ENCODE measurements at regions not wholly inside any gene's neighbourhood (a gene's known extent, or its start where the extent isn't known, plus 50 kb on each side); places are given as distances from the start of the nearest gene placed in this dataset.

DNA sequence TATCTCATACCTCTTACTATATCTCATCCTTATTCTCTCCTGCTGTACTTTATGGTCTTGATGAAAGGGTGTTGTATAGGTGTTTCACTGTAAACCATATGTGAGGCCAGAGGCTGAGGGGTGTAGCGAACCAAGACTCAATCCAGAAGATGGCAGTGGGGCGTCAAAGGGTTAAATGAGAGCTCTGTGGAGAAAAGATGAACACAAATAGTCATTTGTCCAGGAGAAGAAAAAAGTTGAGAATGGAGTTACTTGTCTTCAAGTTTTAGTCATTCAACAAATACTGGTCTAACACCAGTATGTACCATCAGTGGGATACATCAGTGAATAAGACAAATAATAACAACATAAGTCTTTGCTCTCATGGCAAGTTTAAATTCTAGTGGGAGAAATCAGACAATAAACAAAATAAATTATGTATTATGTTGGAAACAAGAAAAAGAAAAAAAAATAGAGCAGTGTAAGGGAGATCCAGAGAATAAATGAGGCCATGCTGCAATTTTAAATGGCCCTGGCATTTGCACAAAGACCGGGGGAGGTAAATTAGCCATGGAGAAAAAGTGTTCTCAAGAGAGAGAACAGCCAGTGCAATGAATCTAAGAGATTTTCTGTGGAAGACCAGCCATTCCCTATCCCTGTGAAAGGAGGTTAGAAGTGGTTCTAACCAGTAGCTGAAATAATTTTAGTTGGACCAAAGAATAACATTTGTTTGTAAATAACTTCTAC lies 77.0 kb upstream of the UMPS start:
- no peak for DNase-seq (ENCODE audit: low read depth in 1 of 2, low spot score in 1 of 2)

DNA sequence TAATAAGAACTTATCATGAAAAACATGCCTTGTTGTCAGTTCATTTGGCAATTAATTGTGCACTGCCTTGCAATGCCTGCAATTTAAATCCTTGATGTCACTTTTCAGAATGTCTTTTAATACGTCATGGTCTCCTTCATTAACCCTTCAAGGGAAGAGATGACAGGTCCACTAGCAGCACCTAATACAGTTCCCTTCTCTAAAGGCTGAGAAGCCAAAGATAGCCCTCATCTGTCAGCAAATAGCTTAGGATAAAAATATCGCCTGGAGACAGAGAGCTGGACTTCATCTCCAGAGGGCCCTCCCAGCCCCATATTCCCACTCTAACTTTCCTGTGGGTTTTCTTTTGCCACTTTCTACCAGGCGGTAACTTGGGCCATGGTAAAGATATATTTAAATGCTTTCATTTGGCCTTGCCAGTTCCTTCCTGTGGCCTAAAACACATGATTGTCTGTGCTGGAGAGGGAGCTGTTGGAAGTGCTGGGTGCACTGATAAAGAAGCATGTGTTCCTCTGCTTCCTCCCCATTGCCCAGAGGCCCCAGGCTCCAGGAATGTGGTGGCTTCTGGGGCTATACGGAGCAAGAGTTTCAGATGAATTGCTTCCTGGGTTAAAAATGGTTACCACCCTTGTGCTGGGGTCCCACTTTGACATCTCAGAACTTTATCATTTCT lies 76.3 kb upstream of the UMPS start:
- no peak for DNase-seq (ENCODE audit: low read depth in 1 of 2, low spot score in 1 of 2)

DNA sequence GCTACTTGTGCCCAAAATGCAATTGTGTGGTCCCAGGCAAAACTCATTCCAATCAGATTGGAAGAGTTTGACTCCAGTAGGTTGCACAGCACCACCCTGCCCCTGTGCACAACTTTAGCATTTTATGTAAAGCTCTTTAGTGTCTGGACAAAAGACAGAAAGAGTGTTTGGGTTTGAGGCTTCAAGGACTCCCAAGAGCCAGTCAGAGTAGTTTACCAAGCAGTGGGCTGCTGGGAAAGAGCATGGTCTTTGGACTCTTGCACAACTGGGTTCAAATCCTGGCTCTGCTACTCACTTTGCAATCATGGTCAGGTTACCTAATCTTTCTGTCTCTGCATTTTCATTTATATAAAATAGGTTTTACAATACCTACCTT lies 75.8 kb upstream of the UMPS start:
- no peak for DNase-seq (ENCODE audit: low read depth in 1 of 2, low spot score in 1 of 2)

DNA sequence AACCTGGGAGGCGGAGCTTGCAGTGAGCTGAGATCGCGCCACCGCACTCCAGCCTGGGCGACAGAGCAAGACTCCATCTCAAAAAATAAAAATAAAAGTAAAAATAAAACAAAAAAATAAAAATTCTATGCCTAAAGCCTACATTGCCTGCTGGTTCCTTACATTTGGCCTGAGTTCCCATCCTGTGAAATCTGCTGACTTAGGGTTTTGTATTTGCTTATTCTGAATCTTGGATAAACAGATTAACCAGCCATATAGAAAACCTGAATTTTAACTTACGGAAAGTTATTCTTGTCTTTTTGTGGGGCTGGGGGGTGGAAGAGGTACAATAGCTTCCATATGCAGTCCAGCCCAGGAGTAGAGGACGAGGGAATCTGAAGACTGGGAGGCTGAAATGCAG lies 73.7 kb upstream of the UMPS start:
- DNase-seq (ENCODE audit: low read depth in 1 of 2, low spot score in 1 of 2), result no peak

DNA sequence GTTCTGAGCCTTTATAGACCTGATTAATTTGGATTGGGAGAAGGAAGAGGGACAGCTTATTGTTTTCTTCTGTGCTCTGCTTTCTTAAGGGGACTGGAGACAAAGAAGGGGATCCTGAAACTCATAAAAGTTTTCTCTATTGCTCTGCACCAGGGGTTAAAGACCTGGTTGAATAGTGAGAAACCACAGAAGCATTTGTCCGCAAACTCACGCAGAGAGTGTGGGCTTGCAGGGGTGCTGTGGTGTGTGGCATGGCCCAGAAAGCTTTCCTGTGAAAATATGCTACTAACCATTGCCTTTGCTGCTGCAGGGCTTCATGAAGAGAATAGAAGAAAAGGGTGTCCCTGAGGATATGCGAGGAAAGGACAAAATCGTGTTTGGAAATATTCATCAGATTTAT lies 73.1 kb upstream of the UMPS start:
- no peak for DNase-seq (ENCODE audit: low read depth in 1 of 2, low spot score in 1 of 2)

DNA sequence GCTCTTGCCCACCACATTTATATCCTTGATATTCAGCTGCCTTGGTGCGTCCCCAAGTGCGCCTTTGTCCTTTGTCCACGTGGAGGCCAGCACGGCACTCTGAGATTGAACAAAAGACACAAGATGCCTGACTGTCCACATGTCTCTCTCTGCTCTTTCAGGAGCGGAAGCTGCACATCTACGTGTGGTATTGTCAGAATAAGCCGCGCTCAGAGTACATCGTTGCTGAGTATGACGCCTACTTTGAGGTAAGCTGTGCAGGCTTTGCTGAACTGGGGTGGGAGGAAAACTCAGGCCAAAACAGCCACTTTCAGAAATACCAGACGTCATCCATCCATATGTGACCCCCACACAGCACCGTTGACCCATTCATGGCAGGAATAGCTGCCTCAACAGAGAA lies 72.0 kb upstream of the UMPS start:
- DNase-seq (ENCODE audit: low read depth in 1 of 2, low spot score in 1 of 2), result no peak

DNA sequence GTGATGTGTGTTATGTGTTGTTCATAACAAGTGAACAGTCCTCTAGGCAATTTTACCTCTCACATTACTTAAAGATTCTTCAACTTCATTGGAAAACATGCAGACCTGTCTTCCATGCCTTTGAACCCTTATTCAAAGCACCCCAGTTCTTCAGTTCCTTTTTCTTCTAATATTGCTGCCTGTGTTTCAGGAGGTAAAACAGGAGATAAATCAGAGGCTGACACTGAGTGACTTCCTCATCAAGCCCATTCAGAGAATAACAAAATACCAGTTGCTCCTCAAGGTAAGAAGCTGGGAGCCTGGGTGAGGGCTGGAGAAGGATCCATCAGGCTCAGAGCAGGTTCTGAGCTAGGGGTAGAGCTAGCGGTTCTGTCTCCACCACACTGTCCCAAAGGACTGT lies 71.1 kb upstream of the UMPS start:
- no peak for DNase-seq (ENCODE audit: low read depth in 1 of 2, low spot score in 1 of 2)

DNA sequence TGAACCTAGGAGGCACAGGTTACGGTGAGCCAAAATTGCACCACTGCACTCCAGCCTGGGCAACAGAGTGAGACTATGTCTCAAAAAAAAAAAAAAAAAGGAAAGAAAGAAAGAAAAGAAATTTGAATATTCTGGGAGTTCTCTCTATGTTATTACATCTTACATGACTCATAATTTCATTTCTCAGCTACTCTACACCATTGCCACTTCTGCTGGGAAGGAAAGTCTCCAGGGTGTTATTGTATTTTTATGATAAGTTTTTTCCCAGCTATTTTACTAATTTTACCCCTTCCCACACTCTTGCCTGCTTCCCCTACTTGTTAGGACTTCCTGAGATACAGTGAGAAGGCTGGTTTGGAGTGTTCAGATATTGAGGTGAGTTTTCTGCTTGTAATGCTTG lies 69.7 kb upstream of the UMPS start:
- DNase-seq (ENCODE audit: low read depth in 1 of 2, low spot score in 1 of 2), result no peak

DNA sequence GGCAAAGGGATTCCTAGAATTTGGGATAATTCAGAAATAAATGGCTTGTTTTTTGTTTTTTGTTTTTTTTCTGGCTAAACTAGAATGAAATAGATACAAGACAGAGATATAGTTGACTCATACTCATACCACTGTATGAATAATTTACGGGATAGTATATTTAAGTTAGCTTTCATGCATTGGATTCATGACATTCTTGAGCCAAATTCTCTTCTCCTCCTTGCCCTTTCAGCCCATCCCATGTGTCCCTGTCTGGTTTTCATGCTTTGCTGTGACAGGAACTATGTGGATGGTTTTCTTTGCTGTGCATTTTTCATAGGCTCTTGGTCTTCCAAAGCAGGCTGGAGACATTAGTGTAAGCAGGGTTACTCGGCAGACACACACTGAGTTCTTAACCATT lies 66.6 kb upstream of the UMPS start:
- DNase-seq (ENCODE audit: low read depth in 1 of 2, low spot score in 1 of 2), result no peak

DNA sequence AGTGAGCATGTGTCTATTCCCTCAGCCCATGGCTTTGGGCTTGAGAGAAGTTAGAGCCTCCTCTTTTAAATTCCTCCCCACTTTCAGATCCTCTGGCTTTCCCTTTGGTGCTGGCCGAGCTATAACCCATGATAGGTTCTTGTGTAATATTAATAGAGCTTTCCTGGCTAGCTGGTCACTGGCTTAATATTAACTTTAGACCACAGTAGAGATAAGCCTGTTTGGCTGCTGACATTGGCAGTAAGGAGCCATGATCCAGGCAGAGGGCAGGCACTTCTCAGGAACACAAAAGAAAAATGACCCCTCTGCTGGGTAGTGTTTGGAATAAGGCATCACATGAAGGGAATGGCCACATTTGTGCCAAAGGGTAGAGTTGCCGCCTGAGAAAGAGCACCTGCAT lies 65.4 kb upstream of the UMPS start:
- no peak for DNase-seq (ENCODE audit: low read depth in 1 of 2, low spot score in 1 of 2)

DNA sequence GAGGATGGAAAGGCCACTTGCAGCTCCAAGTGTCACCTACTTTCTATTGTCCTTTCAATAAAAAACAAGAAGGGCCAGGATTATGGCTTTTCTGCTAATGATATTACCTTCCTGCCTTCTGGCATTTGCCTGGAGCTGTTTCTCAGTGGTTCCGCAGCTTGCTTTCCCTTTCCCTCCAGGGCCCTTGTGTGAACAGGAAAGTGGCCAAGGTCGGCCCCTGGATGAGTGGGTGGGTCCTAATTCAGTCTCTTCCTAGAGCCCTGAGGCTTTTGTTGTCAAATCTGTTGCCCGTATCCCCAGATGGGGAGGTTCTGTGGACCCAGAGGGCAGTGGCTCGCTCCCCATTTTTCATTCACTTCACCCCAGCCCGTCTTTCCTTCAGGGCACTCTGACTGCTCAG lies 64.2 kb upstream of the UMPS start:
- no peak for DNase-seq (ENCODE audit: low read depth in 1 of 2, low spot score in 1 of 2)

DNA sequence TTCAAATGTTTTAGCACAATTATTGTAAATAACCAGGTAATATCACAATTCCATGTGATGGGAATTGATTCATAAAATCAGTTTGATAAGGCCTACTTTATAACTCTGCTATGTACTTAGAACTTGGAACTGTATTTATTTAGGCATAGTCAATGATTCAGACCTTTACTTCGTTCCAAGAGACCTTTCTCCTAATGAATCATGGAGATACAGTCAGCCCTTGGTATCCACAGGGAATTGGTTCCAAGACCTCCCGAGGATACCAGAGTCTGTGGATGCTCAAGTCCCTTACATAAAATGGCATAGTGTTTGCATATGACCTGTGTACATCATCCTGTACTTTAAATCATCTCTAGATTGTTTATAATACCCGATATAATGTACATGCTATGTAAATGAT lies 60.8 kb upstream of the UMPS start:
- DNase-seq (ENCODE audit: low read depth in 1 of 2, low spot score in 1 of 2), result no peak

DNA sequence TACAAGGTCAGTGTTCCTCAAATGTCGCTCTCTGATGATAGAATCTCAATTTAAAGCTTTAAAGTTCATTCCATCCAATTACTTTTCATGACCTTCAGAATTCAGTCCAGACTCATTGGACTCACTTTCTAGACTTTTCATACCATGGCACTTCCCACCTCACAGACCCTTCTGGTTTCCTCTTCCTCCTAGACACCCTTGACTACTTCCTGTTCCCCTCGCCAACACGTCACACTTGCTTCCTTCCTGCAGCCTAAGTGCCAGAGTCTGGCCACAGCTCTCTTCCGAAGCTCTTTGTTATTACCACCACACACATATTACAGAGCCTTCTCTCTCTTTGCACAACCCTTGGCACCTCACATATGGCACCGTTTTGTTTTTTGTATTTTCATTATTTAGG lies 59.1 kb upstream of the UMPS start:
- no peak for DNase-seq (ENCODE audit: low read depth in 1 of 2, low spot score in 1 of 2)

DNA sequence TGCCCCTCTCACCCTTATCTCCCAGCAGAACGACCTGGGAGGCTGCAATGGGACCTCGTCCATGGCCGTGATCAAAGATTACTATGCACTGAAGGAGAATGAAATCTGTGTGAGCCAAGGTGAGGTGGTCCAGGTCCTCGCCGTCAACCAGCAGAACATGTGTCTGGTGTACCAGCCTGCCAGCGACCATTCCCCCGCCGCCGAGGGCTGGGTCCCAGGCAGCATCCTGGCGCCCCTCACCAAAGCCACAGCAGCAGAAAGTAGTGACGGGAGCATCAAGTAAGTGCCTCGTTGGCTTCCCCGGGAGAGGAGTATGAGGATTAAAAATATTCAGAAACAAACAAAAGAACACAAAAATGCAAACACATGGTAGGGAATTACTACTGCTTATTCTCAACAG lies 55.9 kb upstream of the UMPS start:
- DNase-seq (ENCODE audit: low read depth in 1 of 2, low spot score in 1 of 2), result no peak

DNA sequence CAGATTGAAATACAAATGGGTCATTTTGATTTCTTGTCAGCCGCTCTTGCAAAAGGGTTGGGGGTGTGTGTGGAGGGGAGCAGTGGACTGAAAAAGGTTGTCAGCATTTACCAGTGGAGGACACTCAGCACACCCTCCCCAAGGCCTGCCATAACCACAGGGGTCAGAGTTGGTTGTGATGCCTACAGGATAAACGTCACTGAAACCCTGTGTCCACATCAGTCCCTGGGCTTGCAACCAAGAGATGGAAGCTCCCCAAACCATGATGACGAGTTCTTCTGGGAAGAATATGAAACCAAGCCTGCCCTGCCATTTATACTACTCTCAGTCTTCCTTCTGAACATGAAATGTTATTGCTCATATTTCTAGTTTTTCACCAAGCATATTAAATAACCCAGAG lies 54.0 kb upstream of the UMPS start:
- DNase-seq (ENCODE audit: low read depth in 1 of 2, low spot score in 1 of 2), result no peak

DNA sequence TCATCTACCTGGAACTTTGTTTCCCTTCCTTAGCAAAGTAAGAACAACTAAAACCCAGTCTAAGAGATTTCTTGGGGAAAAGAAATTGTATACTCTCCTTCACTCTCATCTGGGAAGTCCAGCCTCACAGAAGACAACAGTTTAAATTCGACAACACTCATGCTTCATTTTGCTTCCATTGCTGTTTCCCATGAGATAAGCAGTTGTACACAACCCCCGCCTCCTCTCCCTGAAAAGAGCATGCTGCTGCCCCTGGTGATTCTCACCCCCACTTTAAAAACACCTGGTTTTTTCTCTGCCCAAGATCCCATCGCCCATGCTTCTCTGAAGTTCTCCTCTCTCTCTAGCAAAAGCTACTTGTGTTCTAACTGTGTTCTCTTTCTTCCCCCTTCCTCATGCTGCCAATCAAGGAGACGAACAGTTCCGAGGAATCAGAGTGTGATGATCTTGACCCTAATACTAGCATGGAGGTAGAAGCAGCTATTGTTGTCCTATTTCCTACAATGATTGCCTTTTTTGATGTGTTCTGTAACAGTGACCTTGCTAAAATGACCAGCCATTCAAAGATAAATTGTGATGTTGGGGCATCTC lies 51.1 kb upstream of the UMPS start:
- no peak for DNase-seq (ENCODE audit: low read depth in 1 of 2, low spot score in 1 of 2)

Measured in activated T-helper 1 cell treated with anti-CD3 and anti-CD28 coated beads, Interleukin-2, amount 50 U/mL, for 16 hours (primary cell).